HG03095 (cell line): ENCODE measurements at regions not wholly inside any gene's neighbourhood (a gene's known extent, or its start where the extent isn't known, plus 50 kb on each side); places are given as distances from the start of the nearest gene placed in this dataset.
"Not testable (repeated sequence)": the region's sequence is repeated elsewhere in the genome, so short reads cannot be mapped to it uniquely, and the experiment has no call there.

ENCODE experiments used
- ATAC-seq: cut with Tn5 transposase; IDR thresholded peaks from one replicate; pipeline ENCODE4 v1.9.1; 2021; ENCODE audit warnings: moderate library complexity; ENCODE audit not compliant: unreplicated experiment

DNA sequence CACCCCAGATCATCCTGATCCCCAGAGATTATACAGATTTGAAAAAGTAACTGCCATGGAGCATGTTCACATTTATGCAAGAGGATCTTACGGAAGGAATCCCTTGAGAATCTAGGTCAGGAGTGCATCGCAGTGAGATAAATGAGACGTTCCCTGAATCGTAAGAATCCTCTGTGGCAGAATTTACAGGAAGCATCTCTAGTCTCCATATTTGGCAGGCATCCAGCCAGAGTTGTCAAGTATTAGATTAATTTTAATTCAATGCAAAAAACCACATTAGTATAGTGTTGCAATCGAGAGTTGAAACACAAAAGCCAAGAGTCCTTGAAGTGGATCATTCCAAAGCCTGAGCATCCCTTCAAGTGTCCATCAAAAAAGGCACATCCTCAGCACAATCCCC, 100.8 kb downstream of the RRAGC start:
- no peak for ATAC-seq

DNA sequence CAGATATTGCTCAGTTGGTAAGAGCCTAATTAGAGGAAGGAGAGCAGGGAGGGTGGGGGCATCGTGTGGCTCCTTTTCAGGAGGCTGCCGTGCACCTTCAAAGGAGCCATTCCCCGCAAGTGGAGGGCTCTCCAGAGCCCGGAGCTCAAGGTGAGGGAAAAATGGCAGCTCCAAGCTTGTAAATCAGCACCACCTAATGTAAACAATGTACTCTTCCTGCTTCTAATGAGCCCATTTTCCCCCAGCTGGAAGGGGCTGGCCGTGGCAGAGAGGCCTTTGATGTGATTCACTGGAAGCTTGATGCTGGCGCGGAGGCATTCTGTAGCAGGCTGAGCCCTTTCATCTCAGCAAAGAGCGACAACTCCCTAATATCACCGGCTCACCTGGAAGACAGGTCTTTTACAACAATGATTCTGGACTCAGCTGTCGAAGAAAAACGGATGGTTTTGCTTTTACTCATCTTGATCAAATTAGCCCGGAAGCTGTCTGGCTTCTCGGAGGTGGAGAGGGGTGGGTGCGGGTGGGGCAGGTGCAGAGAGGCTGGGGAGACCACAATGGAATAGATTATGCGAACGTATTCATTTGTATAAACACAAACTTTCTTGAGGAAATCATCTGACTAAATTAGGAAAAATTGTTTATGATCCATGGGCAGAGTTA, 112.5 kb downstream of the RRAGC start:
- no peak for ATAC-seq

GRCh38 chr1:38746402-38746935, 113.1 kb downstream of the RRAGC start:
- no peak for ATAC-seq

DNA sequence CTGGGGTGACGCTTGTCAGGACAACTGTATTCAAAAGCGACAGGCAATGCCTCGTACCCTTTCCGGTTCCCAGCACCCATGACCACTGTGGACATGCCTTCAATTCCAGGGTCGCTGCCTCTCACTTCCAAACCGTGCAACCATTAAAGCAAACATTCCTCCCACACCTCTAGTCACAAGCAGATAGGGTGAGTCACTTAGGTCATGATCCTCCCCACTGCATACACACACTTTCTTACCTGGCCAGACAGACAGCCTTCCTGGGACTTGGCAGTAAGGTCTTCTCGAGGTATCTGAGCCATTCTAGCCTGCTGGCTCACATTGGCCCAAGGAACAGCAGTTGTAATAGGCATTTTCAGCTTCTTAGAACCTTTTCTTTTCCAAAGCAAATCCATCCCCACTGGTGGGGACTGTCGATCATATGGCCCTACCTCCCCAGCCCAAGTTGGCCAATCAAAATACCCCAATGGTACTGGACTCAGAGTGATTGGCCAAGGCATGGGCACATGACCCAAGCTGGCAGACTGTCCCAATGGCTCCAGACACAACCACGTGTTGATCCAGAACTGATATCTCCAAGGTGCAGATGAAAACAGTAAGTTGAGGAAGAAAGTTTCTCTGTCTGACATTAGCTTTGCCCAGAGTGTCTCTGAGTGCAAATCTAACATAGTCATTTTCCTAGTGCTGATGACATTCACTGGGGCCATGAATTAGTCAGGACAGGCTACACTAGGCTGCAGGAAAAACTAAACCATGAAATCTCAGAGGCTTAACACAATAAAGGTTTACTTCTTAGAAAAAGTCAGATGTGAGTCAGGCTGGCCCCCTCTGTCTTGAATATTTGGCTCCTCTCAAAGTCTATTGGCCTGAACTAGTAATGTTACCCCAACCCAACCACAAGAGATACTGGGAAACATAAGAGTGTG, 113.8 kb downstream of the RRAGC start:
- ATAC-seq: no peak

- ATAC-seq: no peak
Observed at GRCh38 chr1:38744452-38745350, 114.9 kb downstream of the RRAGC start.

DNA sequence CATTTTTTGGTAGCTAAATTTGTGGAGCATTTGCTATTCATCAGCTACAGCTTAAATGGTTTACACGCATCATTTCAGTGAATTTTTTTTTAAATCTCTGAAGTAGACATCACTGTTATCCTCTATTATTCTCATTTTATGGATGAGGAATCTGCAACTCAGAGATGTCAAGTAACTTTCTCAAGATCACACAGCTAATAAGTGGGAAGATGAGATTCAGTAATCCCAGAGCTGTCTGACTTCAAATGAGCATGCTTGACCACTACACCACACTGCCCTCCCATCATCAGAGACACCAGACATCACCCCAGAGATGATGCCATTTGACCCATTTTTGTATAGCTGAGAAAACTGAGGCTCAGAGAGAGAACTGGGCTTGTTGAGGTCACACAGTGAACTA, 116.4 kb downstream of the RRAGC start:
- no peak for ATAC-seq

GRCh38 chr1:38741341-38741740, 118.2 kb downstream of the RRAGC start:
- no peak for ATAC-seq

- ATAC-seq: no peak
Observed at GRCh38 chr1:38740487-38740886, 119.1 kb downstream of the RRAGC start.

GRCh38 chr1:38738207-38738606, 121.4 kb downstream of the RRAGC start:
- no peak for ATAC-seq

DNA sequence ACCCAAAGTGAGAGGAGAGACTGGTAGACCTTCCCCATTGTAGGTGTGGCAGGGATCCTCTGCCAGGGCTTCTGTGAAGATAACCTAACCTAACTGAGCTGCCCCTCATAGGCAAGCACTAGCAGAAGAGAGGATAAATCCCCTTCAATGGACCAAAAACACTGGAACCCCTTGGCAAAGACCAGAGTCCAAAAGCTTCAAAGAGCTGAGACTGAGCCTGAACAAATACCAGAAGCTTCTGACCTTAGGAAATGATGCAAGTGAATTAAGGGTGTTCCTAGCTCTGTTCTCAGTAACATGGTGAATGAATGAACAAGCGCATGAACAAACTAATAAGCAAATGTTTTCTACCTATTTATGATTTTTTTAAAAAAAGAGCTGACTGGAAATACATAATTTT, 123.2 kb downstream of the RRAGC start:
- no peak for ATAC-seq

DNA sequence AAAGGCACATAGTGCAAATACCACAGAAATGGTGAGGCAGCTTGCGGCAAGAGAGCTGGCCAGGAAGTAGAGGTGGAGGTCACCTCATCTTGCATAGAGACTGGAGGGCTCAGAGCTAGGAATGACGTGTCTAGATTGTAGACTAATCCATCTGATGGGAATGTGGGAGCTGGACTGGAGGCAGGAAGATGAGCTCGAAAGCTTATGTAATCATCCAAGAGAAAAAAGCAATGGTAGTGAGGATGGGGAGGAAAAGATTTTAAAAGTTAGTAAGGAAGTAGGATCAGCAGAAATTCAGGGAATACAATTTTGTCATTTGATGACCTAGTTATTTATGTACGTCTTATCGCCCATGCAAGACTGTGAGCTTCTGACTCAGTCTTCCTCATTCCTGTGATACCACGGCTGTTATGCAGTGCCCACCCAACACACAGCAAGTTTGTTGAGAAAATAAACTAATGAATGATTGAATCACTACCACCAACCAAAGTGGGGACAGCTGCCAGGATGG, 123.9 kb downstream of the RRAGC start:
- ATAC-seq: no peak

DNA sequence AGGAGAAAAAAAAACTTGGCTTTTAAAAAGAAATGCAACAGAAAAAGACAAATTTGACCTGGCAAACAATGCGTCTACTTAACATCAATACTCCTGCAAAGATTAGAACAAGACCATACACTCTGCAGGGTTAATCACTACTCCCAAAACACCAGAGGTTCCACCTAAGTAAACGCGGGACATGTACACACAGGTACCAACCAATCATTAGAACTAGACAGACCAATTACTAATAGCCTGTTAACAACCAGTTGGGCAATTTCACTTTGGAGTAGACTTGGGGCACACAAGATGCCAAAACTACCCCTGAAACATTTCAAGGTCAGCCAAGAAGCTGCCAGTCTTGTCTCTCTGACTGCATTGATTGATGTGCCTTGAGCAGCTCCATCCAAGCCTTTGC, 125.8 kb downstream of the RRAGC start:
- no peak for ATAC-seq

GRCh38 chr1:38730511-38731397, 128.8 kb downstream of the RRAGC start:
- no peak for ATAC-seq

DNA sequence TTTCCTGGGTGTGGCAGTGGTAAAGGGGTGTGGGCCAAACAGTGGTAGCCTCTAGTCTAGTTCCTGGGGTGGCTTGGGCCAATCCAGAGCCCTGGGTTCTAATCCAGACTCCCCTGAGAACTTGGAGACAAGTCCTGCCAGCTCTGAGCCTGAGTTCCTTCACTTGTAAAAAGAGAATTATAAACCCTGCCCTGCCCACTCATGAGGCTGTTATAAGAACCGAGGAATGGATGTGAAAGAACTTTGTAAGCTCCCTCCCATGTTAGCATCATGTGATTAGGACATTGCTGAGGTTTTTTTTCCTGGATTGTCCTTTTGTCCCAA, 131.0 kb downstream of the RRAGC start:
- no peak for ATAC-seq

DNA sequence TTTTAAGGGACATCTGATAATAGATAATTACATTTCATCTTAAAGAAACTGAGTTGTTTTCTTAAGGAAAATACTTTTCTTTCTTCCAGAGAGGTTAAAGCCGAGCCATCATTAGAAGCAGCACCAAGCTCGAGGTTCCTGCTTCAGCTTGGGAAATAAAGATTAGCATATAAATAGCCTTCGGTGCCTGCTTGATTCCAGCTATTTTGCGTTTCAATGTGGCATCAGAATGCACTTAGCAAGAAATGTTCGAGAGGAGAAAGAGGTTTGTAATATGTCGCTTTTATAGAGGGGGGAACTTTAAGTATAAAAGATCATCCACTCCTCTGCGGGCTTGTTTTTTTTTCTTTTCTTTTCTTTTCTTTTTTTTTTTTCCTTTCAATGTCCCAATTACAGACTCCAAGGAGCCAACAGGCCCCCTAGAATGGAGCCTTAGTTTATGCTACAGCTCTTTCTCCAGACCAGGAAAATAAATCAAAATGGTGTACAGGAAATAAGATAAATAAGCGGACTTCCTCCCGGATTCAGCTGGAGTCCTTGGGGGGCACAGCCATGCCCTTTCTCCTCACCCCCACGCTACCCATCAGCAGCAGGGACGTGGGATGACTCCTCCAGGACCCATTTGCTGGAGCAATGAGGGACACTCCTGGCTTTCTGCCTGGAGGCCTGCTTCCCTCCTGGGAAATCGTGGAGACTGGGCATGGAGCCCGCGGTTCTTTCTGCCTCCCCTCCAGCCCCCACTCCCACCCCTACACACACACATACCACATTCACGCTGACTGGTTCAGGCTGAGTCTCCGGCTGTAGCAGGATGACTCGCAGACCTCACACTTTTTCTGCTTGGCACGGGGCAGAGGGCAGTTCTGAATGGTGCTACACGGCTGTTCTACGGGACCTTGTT, 131.6 kb downstream of the RRAGC start:
- no peak for ATAC-seq

- not testable (repeated sequence) for ATAC-seq
Observed at GRCh38 chr1:38725321-38725961, 134.1 kb downstream of the RRAGC start.

DNA sequence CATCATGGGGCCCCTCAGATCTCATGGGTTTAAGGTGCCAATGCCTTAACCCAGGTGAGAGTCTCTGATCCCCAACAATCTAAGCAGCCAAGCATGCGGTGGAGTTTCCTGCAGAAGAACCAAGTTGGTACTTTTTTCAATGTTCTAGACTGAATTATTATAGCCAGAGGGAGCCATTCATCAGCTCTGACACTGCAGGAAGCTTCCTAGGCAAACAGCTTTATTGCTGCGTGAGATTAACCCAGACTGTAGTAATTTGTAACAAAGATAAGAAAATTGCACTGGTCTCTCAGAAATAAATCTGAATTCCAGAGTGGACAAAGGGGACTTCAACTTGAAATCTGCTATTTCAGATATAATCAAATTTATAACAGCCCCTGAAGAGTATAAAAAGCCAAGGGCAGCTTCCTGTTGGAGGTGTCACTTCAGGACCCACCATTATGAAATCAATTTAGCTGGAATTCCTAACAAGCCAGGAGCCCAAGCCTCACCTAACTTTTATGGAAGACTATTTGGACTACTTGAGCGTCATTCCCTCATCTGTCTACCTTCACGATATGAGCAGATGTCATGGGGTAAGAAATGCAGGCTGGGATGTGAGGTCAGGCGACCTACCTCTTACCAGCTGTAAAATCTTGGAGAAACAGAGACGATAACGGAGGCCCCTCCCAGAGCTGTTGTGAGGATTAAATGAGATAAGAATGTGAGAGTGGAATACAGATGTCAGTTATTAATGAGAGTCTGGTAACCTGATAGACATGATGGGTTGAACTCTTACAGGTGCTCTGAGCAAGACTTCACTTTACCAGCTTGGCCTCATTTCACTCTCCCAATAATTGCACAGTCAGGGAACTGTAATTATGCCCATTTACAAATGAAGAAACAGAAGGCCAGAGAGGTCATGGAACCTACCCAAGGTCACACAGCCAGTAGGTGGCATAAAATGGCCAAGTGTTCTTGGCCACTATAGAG, 135.1 kb downstream of the RRAGC start:
- ATAC-seq: no peak
